IMR-90 (cell line): ENCODE measurements at regions not wholly inside any gene's neighbourhood (a gene's known extent, or its start where the extent isn't known, plus 50 kb on each side); places are given as distances from the start of the nearest gene placed in this dataset.
A peak's percentile ranks its signal among the peaks of the same experiment; 100 is the strongest.

Experiments used
- ATAC-seq: fragments of 200-7000 bp; cut with Tn5 transposase; 2 replicates; pipeline ENCODE4 v1.9.1; 2020; ENCODE audit warnings: low read depth, mild to moderate bottlenecking, moderate library complexity
- BruUV-seq: library from RNA; stranded (reverse); fragments of 400-500 nt; replicated peaks from 2 replicates; lab custom pipeline; 2021; lab: Mats Ljungman, UMichigan
- CTCF ChIA-PET: fragments of 300-600 bp; formaldehyde crosslinking; extraction: SDS; loops from one replicate; lab custom pipeline; 2021; ENCODE audit warnings: antibody characterized with exemption; lab: Yijun Ruan, JAX
- POLR2A ChIA-PET: fragments of 300-600 bp; sonication (Branson Sonifier 250); formaldehyde crosslinking; loops from one replicate; lab custom pipeline; 2022; ENCODE audit warnings: antibody characterized with exemption; ENCODE audit not compliant: unreplicated experiment; lab: Charles Lee
- DNase-seq: peaks from one replicate; pipeline ENCODE4 v3.0.0; 2013
- H2AFZ ChIP-seq: replicated peaks from 2 replicates; pipeline ENCODE3; 2013; ENCODE audit warnings: low read length, mild to moderate bottlenecking; ENCODE audit not compliant: poor library complexity
- H2AK5ac ChIP-seq: 2 replicates; pipeline ENCODE4 v1.6.1; 2013; ENCODE audit warnings: low read depth, low read length, inconsistent platforms
- H2AK9ac ChIP-seq: replicated peaks from 2 replicates; pipeline ENCODE3; 2013; ENCODE audit warnings: mild to moderate bottlenecking, low read depth, low read length, moderate library complexity; ENCODE audit not compliant: poor library complexity
- H2BK120ac ChIP-seq: 2 replicates; pipeline ENCODE4 v1.6.1; 2013; ENCODE audit warnings: low read depth, low read length, inconsistent platforms
- H2BK15ac ChIP-seq: 3 replicates; pipeline ENCODE4 v1.6.1; 2013; ENCODE audit warnings: low read depth, low read length, inconsistent platforms
- H2BK20ac ChIP-seq: 2 replicates; pipeline ENCODE4 v1.6.1; 2013; ENCODE audit warnings: low read depth, mild to moderate bottlenecking, inconsistent platforms, low read length, moderate library complexity
- H2BK5ac ChIP-seq: 2 replicates; pipeline ENCODE4 v1.6.1; 2013; ENCODE audit warnings: mild to moderate bottlenecking, low read depth, low read length, inconsistent platforms; ENCODE audit not compliant: poor library complexity, severe bottlenecking
- H3K14ac ChIP-seq: replicated peaks from 2 replicates; pipeline ENCODE4 v1.6.1; 2013; ENCODE audit warnings: low read depth, low read length, inconsistent platforms
- H3K18ac ChIP-seq: 2 replicates; pipeline ENCODE4 v1.6.1; 2013; ENCODE audit warnings: low read depth, low read length, control low read depth
- H3K23ac ChIP-seq: 2 replicates; pipeline ENCODE4 v1.6.1; 2013; ENCODE audit warnings: low read depth, low read length, inconsistent platforms
- H3K27ac ChIP-seq: 2 replicates; pipeline ENCODE4 v1.5.1; 2013; ENCODE audit warnings: mild to moderate bottlenecking, control low read depth, low read length; ENCODE audit not compliant: insufficient read depth
- H3K27me3 ChIP-seq: 2 replicates; pipeline ENCODE4 v1.6.1; 2013; ENCODE audit warnings: low read length; ENCODE audit not compliant: control insufficient read depth, insufficient read depth
- H3K36me3 ChIP-seq: 2 replicates; pipeline ENCODE4 v1.6.1; 2013; ENCODE audit warnings: low read length, mixed read lengths; ENCODE audit not compliant: control insufficient read depth, insufficient read depth
- H3K4ac ChIP-seq: 2 replicates; pipeline ENCODE4 v1.6.1; 2013; ENCODE audit warnings: low read depth, low read length, inconsistent platforms
- H3K4me1 ChIP-seq: 2 replicates; pipeline ENCODE4 v1.6.1; 2013; ENCODE audit warnings: low read length, mixed read lengths; ENCODE audit not compliant: control insufficient read depth, insufficient read depth
- H3K4me2 ChIP-seq: 2 replicates; pipeline ENCODE4 v1.6.1; 2013; ENCODE audit warnings: low read depth, mild to moderate bottlenecking, control low read depth, low read length, moderate library complexity
- H3K4me3 ChIP-seq: 2 replicates; pipeline ENCODE4 v1.5.1; 2013; ENCODE audit warnings: low read depth, mild to moderate bottlenecking, control low read depth, low read length, moderate library complexity; ENCODE audit not compliant: insufficient read depth
- H3K56ac ChIP-seq: 2 replicates; pipeline ENCODE4 v1.6.1; 2013; ENCODE audit warnings: low read length, inconsistent platforms; ENCODE audit not compliant: insufficient read depth; ENCODE audit errors: extremely low read depth
- H3K79me1 ChIP-seq, 2 experiments: 2 replicates each; pipeline ENCODE4 v1.6.1; 2013; ENCODE audit warnings: low read length in 2 of 2, inconsistent platforms in 1 of 2, low read depth in 1 of 2
- H3K9ac ChIP-seq: 2 replicates; pipeline ENCODE4 v1.6.1; 2013; ENCODE audit warnings: low read depth, low read length, control low read depth
- H3K9me1 ChIP-seq: 2 replicates; pipeline ENCODE4 v1.6.1; 2013; ENCODE audit warnings: low read length, inconsistent platforms; ENCODE audit not compliant: insufficient read depth
- H3K9me3 ChIP-seq: 2 replicates; pipeline ENCODE4 v1.6.1; 2013; ENCODE audit warnings: low read length; ENCODE audit not compliant: control insufficient read depth, insufficient read depth
- H4K20me1 ChIP-seq: 2 replicates; pipeline ENCODE4 v1.6.1; 2013; ENCODE audit warnings: low read length, inconsistent platforms; ENCODE audit not compliant: insufficient read depth
- H4K5ac ChIP-seq: 2 replicates; pipeline ENCODE4 v1.6.1; 2013; ENCODE audit warnings: mild to moderate bottlenecking, low read depth, low read length, control low read depth
- H4K8ac ChIP-seq, 2 experiments: 2 replicates each; pipeline ENCODE4 v1.6.1; 2013; ENCODE audit warnings: low read depth in 2 of 2, low read length in 2 of 2, control low read depth in 1 of 2, inconsistent platforms in 1 of 2
- H4K91ac ChIP-seq: 2 replicates; pipeline ENCODE4 v1.6.1; 2013; ENCODE audit warnings: low read depth, low read length, inconsistent platforms; ENCODE audit not compliant: insufficient read depth
- MAFK ChIP-seq: IDR thresholded peaks from 2 replicates; pipeline ENCODE4 v1.6.1; 2012; ENCODE audit warnings: low read depth, low read length, improper control_type of control experiment
- MXI1 ChIP-seq: IDR thresholded peaks from 2 replicates; pipeline ENCODE4 v1.6.1; 2012; ENCODE audit warnings: low read depth, mild to moderate bottlenecking, low read length, moderate library complexity, borderline replicate concordance
- NFE2L2 ChIP-seq: fragments of 150-350 bp; IDR thresholded peaks from 2 replicates; pipeline ENCODE4 v1.6.1; 2016; ENCODE audit warnings: low read depth, mild to moderate bottlenecking, low read length
- POLR2A ChIP-seq: IDR thresholded peaks from 2 replicates; pipeline ENCODE4 v1.6.1; 2012; ENCODE audit warnings: mild to moderate bottlenecking, low read depth, low read length
- WGBS, 2 experiments: methylation state at CpG; one replicate each; pipeline versions ENCODE4 v1.1.5 to v1.1.7; 2013; ENCODE audit warnings: missing lambda C conversion rate in 2 of 2; ENCODE audit not compliant: insufficient read length in 1 of 2; ENCODE audit errors: extremely low coverage in 2 of 2; 5-methylcytosine and 5-hydroxymethylcytosine counted together
- dilution Hi-C: fragments of 300-500 bp; cut with HindIII; formaldehyde crosslinking; loops from one replicate; pipeline ENCODE4 v1.14.3; 2018; ENCODE audit warnings: low sequenced_read_pairs; ENCODE audit not compliant: unreplicated experiment
- in situ Hi-C: fragments of 300-500 bp; cut with MboI; formaldehyde crosslinking; loops from 3 replicates; pipeline ENCODE4 v1.14.3; 2019; ENCODE audit warnings: low sequenced_read_pairs, inconsistent platforms, mixed read lengths
- intact Hi-C: fragments of 100-400 bp; cut with micrococcal nuclease; formaldehyde crosslinking; loops from 2 replicates; pipeline ENCODE4 v1.10.0; 2022

- DNase-seq (no peak), ATAC-seq (no peak)
- no CpG with 5 or more reads among the region's 2 CpGs for WGBS, 2 experiments
- no peak overlapping the region for H3K18ac ChIP-seq
- H3K4me2 ChIP-seq = no peak overlapping the region
- H3K9ac ChIP-seq = no peak overlapping the region
- H3K27ac ChIP-seq = no peak overlapping the region
- no peak overlapping the region for H3K4ac ChIP-seq
- in situ Hi-C loops = no loop called here
- intact Hi-C loops = no loop called here
- no peak overlapping the region for H2AK9ac ChIP-seq
- no peaks in the 10 kb centered on the region for H3K9me3 ChIP-seq
- no peaks in the 10 kb centered on the region for H3K27me3 ChIP-seq
- no peak overlapping the region for H3K14ac ChIP-seq
- no peak overlapping the region for H2BK15ac ChIP-seq
- no TSS peak for BruUV-seq
- dilution Hi-C loops = no loop called here
- no peak overlapping the region for H4K5ac ChIP-seq
- no peak overlapping the region for H3K56ac ChIP-seq
- H2BK20ac ChIP-seq = no peak overlapping the region
- CTCF ChIA-PET = no interaction called here
- H3K4me3 ChIP-seq = no peak overlapping the region
- no peaks in the 10 kb centered on the region for H3K9me1 ChIP-seq
- no peak overlapping the region for H4K91ac ChIP-seq
- H3K36me3 ChIP-seq = no peaks in the 10 kb centered on the region
- H2AFZ ChIP-seq = no peak overlapping the region
- no peak overlapping the region for H3K23ac ChIP-seq
- no peaks in the 10 kb centered on the region for H3K79me1 ChIP-seq
- H2BK120ac ChIP-seq = no peak overlapping the region
- H4K8ac ChIP-seq = no peak overlapping the region
- TF ChIP-seq MXI1 (no peak), NFE2L2 (no peak), MAFK (peak; percentile 69), POLR2A (no peak)
- H3K4me1 ChIP-seq = no peaks in the 10 kb centered on the region
- H4K20me1 ChIP-seq = no peaks in the 10 kb centered on the region
- no peak overlapping the region for H2AK5ac ChIP-seq
- no peak overlapping the region for H2BK5ac ChIP-seq
- POLR2A ChIA-PET = no interaction called here
These were observed 381.9 kb upstream of the EPHA7 start for GRCh38 chr6:93801101-93801847.
